ENCODE measurements at regions not wholly inside any gene's neighbourhood (a gene's known extent, or its start where the extent isn't known, plus 50 kb on each side); places are given as distances from the start of the nearest gene placed in this dataset.

GRCh38 chr5:82397741-82398320, 119.7 kb upstream of the RPS23 start:
- peaks cover 8% of the 10 kb centered on the region for H3K4me1 ChIP-seq (ENCODE audit: low read depth)
- no peaks in the 10 kb centered on the region for H3K36me3 ChIP-seq
- H3K9me3 ChIP-seq (ENCODE audit: low read depth): no peaks in the 10 kb centered on the region
- no peak overlapping the region for H3K4me3 ChIP-seq
- H3K27me3 ChIP-seq: no peaks in the 10 kb centered on the region
- TF ChIP-seq CTCF (IDR thresholded peaks at IDR 0.05; ENCODE audit: low read depth, low read length): no peak
- no peak for DNase-seq (ENCODE audit: low read depth in 1 of 2, low spot score in 1 of 2)
- H3K27ac ChIP-seq: no peak overlapping the region

- Histone ChIP-seq H3K4me3 (no peak overlapping the region), H3K4me1 (ENCODE audit: low read depth) (peaks cover 8% of the 10 kb centered on the region), H3K9me3 (ENCODE audit: low read depth) (no peaks in the 10 kb centered on the region), H3K36me3 (no peaks in the 10 kb centered on the region), H3K27ac (no peak overlapping the region), H3K27me3 (no peaks in the 10 kb centered on the region)
- TF ChIP-seq CTCF (IDR thresholded peaks at IDR 0.05; ENCODE audit: low read depth, low read length): no peak
- DNase-seq (ENCODE audit: low read depth in 1 of 2, low spot score in 1 of 2): peak; percentile 39 to 99
Observed at GRCh38 chr5:82396871-82397514, 118.8 kb upstream of the RPS23 start.

GRCh38 chr5:82396396-82396795, 118.2 kb upstream of the RPS23 start:
- Histone ChIP-seq H3K27me3 (no peaks in the 10 kb centered on the region), H3K9me3 (ENCODE audit: low read depth) (no peaks in the 10 kb centered on the region), H3K4me1 (ENCODE audit: low read depth) (peaks cover 8% of the 10 kb centered on the region), H3K36me3 (no peaks in the 10 kb centered on the region), H3K4me3 (no peak overlapping the region), H3K27ac (no peak overlapping the region)
- DNase-seq (ENCODE audit: low read depth in 1 of 2, low spot score in 1 of 2): peak in 1 of 2 donors; percentile 45
- no peak for TF ChIP-seq CTCF (IDR thresholded peaks at IDR 0.05; ENCODE audit: low read depth, low read length)

- no peak overlapping the region for H3K27ac ChIP-seq
- TF ChIP-seq CTCF (IDR thresholded peaks at IDR 0.05; ENCODE audit: low read depth, low read length): no peak
- H3K4me1 ChIP-seq (ENCODE audit: low read depth): peaks cover 18% of the 10 kb centered on the region
- no peaks in the 10 kb centered on the region for H3K36me3 ChIP-seq
- H3K27me3 ChIP-seq: no peaks in the 10 kb centered on the region
- no peak for DNase-seq (ENCODE audit: low read depth in 1 of 2, low spot score in 1 of 2)
- no peak overlapping the region for H3K4me3 ChIP-seq
- H3K9me3 ChIP-seq (ENCODE audit: low read depth): no peaks in the 10 kb centered on the region
Observed at GRCh38 chr5:82393951-82394350, 115.8 kb upstream of the RPS23 start.

- peaks cover 11% of the 10 kb centered on the region for H3K4me1 ChIP-seq (ENCODE audit: low read depth)
- H3K27ac ChIP-seq: no peak overlapping the region
- TF ChIP-seq CTCF (IDR thresholded peaks at IDR 0.05; ENCODE audit: low read depth, low read length): no peak
Observed at GRCh38 chr5:82390088-82390487, 111.9 kb upstream of the RPS23 start.

More at GRCh38 chr5:82390088-82390487, 111.9 kb upstream of the RPS23 start:
- DNase-seq (ENCODE audit: low read depth in 1 of 2, low spot score in 1 of 2): no peak
- H3K4me3 ChIP-seq: no peak overlapping the region
- H3K27me3 ChIP-seq: no peaks in the 10 kb centered on the region
- no peaks in the 10 kb centered on the region for H3K36me3 ChIP-seq
- no peaks in the 10 kb centered on the region for H3K9me3 ChIP-seq (ENCODE audit: low read depth)

Data from cardiac muscle cell (in vitro differentiated cells and primary cell).